GM19455 (cell line): ENCODE measurements at regions not wholly inside any gene's neighbourhood (a gene's known extent, or its start where the extent isn't known, plus 50 kb on each side); places are given as distances from the start of the nearest gene placed in this dataset.
"Not testable (repeated sequence)": the region's sequence is repeated elsewhere in the genome, so short reads cannot be mapped to it uniquely, and the experiment has no call there.

Source experiments
- ATAC-seq: cut with Tn5 transposase; IDR thresholded peaks from one replicate; pipeline ENCODE4 v1.9.1; 2021; ENCODE audit not compliant: unreplicated experiment

GRCh38 chr18:76721207-76721996 is 101.0 kb upstream of the ZNF236 start:
- ATAC-seq: no peak

- ATAC-seq: no peak
These were observed 101.7 kb upstream of the ZNF236 start for GRCh38 chr18:76720683-76721082.

- no peak for ATAC-seq
These were observed 107.2 kb upstream of the ZNF236 start for GRCh38 chr18:76715012-76715610.

GRCh38 chr18:76713432-76713831 is 108.9 kb upstream of the ZNF236 start:
- no peak for ATAC-seq

GRCh38 chr18:76712511-76713140 is 109.7 kb upstream of the ZNF236 start:
- ATAC-seq: no peak

- no peak for ATAC-seq
These were observed 111.5 kb upstream of the ZNF236 start for GRCh38 chr18:76710646-76711520.

GRCh38 chr18:76709659-76710645 is 112.4 kb upstream of the ZNF236 start:
- ATAC-seq: peak; percentile 77

- ATAC-seq: no peak
These were observed 113.5 kb upstream of the ZNF236 start for GRCh38 chr18:76708722-76709353.

GRCh38 chr18:76708071-76708721 is 114.2 kb upstream of the ZNF236 start:
- ATAC-seq: no peak

GRCh38 chr18:76707534-76707933 is 114.8 kb upstream of the ZNF236 start:
- ATAC-seq: no peak

- not testable (repeated sequence) for ATAC-seq
These were observed 117.8 kb upstream of the ZNF236 start for GRCh38 chr18:76704589-76704988.

GRCh38 chr18:76699923-76700322 is 122.4 kb upstream of the ZNF236 start:
- ATAC-seq: no peak

GRCh38 chr18:76697441-76697901 is 124.9 kb upstream of the ZNF236 start:
- no peak for ATAC-seq

GRCh38 chr18:76691800-76692199 is 130.6 kb upstream of the ZNF236 start:
- no peak for ATAC-seq

GRCh38 chr18:76689646-76690264 is 132.6 kb upstream of the ZNF236 start:
- ATAC-seq: no peak

- ATAC-seq: no peak
These were observed 133.5 kb upstream of the ZNF236 start for GRCh38 chr18:76688724-76689472.

GRCh38 chr18:76687304-76687962 is 134.9 kb upstream of the ZNF236 start:
- ATAC-seq: no peak
